Right forelimb (tissue), 1 donor: ENCODE measurements at regions not wholly inside any gene's neighbourhood (a gene's known extent, or its start where the extent isn't known, plus 50 kb on each side); places are given as distances from the start of the nearest gene placed in this dataset.
"Not testable (repeated sequence)": the region's sequence is repeated elsewhere in the genome, so short reads cannot be mapped to it uniquely, and the experiment has no call there.

Experiments
- DNase-seq: peaks from one replicate; pipeline ENCODE4 v3.0.0-alpha.2; 2018

- no peak for DNase-seq
These were observed 95.6 kb downstream of the SNX5 start for GRCh38 chr20:17872959-17873358.

GRCh38 chr20:17872434-17872833, 96.2 kb downstream of the SNX5 start:
- no peak for DNase-seq

- no peak for DNase-seq
These were observed 96.7 kb downstream of the SNX5 start for GRCh38 chr20:17871886-17872285.

- DNase-seq = no peak
These were observed 97.4 kb downstream of the SNX5 start for GRCh38 chr20:17871181-17871580.

- no peak for DNase-seq
These were observed 98.4 kb downstream of the SNX5 start for GRCh38 chr20:17870086-17870740.

GRCh38 chr20:17869295-17869994, 99.1 kb downstream of the SNX5 start:
- DNase-seq = no peak

- DNase-seq = no peak
These were observed 99.8 kb downstream of the SNX5 start for GRCh38 chr20:17868700-17869231.

GRCh38 chr20:17868151-17868550, 100.4 kb downstream of the SNX5 start:
- DNase-seq = no peak

- no peak for DNase-seq
These were observed 101.3 kb downstream of the SNX5 start for GRCh38 chr20:17867131-17867925.

- no peak for DNase-seq
These were observed 102.2 kb downstream of the SNX5 start for GRCh38 chr20:17866234-17867001.

GRCh38 chr20:17863577-17864292, 104.9 kb downstream of the SNX5 start:
- no peak for DNase-seq

- DNase-seq = no peak
These were observed 105.4 kb downstream of the SNX5 start for GRCh38 chr20:17863209-17863576.

GRCh38 chr20:17862171-17862570, 106.4 kb downstream of the SNX5 start:
- no peak for DNase-seq

- not testable (repeated sequence) for DNase-seq
These were observed 107.0 kb downstream of the SNX5 start for GRCh38 chr20:17861620-17862019.

GRCh38 chr20:17860301-17861197, 108.0 kb downstream of the SNX5 start:
- no peak for DNase-seq

GRCh38 chr20:17859616-17860232, 108.9 kb downstream of the SNX5 start:
- DNase-seq = no peak

GRCh38 chr20:17859002-17859615, 109.5 kb downstream of the SNX5 start:
- DNase-seq = no peak

- DNase-seq = no peak
These were observed 110.1 kb downstream of the SNX5 start for GRCh38 chr20:17858450-17859001.

- no peak for DNase-seq
These were observed 110.8 kb downstream of the SNX5 start for GRCh38 chr20:17857639-17858449.
